Activated B cell treated with CpG ODN at 0.5 μM for 24 hours (primary cell): ENCODE measurements at regions not wholly inside any gene's neighbourhood (a gene's known extent, or its start where the extent isn't known, plus 50 kb on each side); places are given as distances from the start of the nearest gene placed in this dataset.

Source experiments
- ATAC-seq: fragments of 200-7000 bp; cut with Tn5 transposase; one replicate; pipeline ENCODE4 v1.10.0; 2021; ENCODE audit warnings: low read depth, mild to moderate bottlenecking, moderate library complexity
- CTCF ChIA-PET: fragments of 350-600 bp; sonication (Branson Sonifier 250); formaldehyde crosslinking; loops from one replicate; lab custom pipeline; 2021; ENCODE audit warnings: antibody characterized with exemption; lab: Charles Lee
- POLR2A ChIA-PET: fragments of 350-600 bp; sonication (Branson Sonifier 250); formaldehyde crosslinking; loops from one replicate; lab custom pipeline; 2021; ENCODE audit warnings: antibody characterized with exemption; lab: Charles Lee
- DNase-seq: peaks from one replicate; pipeline ENCODE4 v3.0.0; 2022
- H3K27ac Mint-ChIP-seq: one replicate; pipeline ENCODE4 v1.8.0; 2020; ENCODE audit warnings: mixed read lengths
- H3K27me3 Mint-ChIP-seq: one replicate; pipeline ENCODE4 v1.8.0; 2021; ENCODE audit warnings: mixed read lengths
- H3K36me3 Mint-ChIP-seq: one replicate; pipeline ENCODE4 v1.8.0; 2021; ENCODE audit warnings: low read depth, mixed read lengths
- H3K4me1 Mint-ChIP-seq: one replicate; pipeline ENCODE4 v1.8.0; 2021; ENCODE audit warnings: mixed read lengths
- H3K4me3 Mint-ChIP-seq: one replicate; pipeline ENCODE4 v1.8.0; 2020; ENCODE audit warnings: mild to moderate bottlenecking, mixed read lengths
- H3K9me3 Mint-ChIP-seq: one replicate; pipeline ENCODE4 v1.8.0; 2020; ENCODE audit warnings: mixed read lengths
- intact Hi-C: fragments of 100-400 bp; cut with micrococcal nuclease; formaldehyde crosslinking; loops from one replicate; pipeline ENCODE4 v1.15.1; 2024
- TF ChIP-seq, protein P1 (sequence below): fragments of 200-600 bp; IDR thresholded peaks from one replicate; pipeline ENCODE4 v1.8.0; 2022; ENCODE audit warnings: antibody characterized with exemption, mild to moderate bottlenecking

DNA sequence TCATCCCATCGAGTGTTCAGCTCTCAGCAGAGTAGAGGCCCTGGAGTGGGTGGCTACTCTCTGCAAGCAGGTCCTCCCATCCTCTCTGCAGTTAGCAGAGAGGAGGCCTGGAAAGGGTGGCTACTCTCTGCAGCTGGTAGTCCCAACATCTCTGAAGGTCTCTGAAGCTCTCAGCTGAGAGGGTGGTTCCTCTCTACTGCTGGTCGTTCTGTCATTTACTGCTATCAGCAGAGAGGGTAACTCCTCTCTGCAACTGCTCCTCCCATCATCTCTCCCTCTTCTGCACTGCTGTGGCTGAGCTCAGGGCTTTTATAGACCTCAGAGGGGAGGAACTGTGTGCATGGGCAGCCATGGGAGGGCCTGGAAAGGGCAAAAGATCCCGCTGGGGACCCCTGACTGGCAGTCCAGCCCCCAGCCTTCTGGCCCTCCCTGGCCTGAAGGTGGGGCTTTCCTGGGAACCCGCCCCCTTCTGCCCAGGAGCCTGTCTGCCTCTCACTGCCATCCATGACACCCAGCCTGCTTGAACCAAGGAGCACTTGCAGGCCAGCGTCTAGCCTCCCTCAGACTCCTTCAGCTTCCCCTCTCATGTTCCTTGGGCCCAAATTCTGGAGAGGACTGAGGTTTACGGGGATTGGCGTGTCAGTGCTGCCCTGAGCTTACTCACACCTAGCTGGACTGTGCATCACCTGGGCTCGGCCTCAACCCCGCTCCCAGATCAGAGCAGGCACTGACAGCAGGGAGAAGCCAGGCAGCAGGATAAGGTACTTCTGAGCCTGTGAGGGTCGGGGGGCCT, 898.3 kb upstream of the NEGR1 start:
- no peak overlapping the region for H3K4me3 Mint-ChIP-seq
- TF ChIP-seq, protein P1, sequence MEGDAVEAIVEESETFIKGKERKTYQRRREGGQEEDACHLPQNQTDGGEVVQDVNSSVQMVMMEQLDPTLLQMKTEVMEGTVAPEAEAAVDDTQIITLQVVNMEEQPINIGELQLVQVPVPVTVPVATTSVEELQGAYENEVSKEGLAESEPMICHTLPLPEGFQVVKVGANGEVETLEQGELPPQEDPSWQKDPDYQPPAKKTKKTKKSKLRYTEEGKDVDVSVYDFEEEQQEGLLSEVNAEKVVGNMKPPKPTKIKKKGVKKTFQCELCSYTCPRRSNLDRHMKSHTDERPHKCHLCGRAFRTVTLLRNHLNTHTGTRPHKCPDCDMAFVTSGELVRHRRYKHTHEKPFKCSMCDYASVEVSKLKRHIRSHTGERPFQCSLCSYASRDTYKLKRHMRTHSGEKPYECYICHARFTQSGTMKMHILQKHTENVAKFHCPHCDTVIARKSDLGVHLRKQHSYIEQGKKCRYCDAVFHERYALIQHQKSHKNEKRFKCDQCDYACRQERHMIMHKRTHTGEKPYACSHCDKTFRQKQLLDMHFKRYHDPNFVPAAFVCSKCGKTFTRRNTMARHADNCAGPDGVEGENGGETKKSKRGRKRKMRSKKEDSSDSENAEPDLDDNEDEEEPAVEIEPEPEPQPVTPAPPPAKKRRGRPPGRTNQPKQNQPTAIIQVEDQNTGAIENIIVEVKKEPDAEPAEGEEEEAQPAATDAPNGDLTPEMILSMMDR: no peak
- H3K27ac Mint-ChIP-seq: no peak overlapping the region
- ChIA-PET CTCF (no interaction called here), POLR2A (no interaction called here)
- intact Hi-C loops: no loop called here
- DNase-seq (no peak), ATAC-seq (no peak)
- no peaks in the 10 kb centered on the region for H3K36me3 Mint-ChIP-seq
- no peaks in the 10 kb centered on the region for H3K4me1 Mint-ChIP-seq
- peaks cover 8% of the 10 kb centered on the region for H3K9me3 Mint-ChIP-seq
- H3K27me3 Mint-ChIP-seq: no peaks in the 10 kb centered on the region

DNA sequence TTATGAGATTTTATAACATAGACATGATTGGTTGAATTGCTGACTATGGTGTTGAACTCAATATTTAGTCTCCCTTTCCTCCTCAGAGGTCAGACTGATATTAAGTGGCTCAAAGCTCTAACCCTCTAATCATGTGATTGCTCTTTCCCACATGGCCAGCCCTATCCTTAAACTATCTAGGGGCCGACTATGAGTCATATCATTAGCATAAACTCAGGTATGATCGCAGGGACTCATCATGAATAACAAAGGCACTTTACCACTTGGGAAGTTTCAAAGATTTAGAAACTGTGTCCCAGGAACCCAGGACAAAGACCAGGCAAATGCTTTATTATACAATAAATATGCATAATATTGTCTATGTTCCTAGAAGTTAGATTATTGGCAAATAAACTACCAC, 894.6 kb upstream of the NEGR1 start:
- H3K4me1 Mint-ChIP-seq: no peaks in the 10 kb centered on the region
- TF ChIP-seq, protein P1: no peak
- CTCF ChIA-PET: no interaction called here
- H3K36me3 Mint-ChIP-seq: no peaks in the 10 kb centered on the region
- H3K27me3 Mint-ChIP-seq: no peaks in the 10 kb centered on the region
- intact Hi-C loops: no loop called here
- H3K27ac Mint-ChIP-seq: no peak overlapping the region
- H3K9me3 Mint-ChIP-seq: peaks cover 3% of the 10 kb centered on the region
- no peak for DNase-seq
- ATAC-seq: no peak
- H3K4me3 Mint-ChIP-seq: no peak overlapping the region
- POLR2A ChIA-PET: no interaction called here

DNA sequence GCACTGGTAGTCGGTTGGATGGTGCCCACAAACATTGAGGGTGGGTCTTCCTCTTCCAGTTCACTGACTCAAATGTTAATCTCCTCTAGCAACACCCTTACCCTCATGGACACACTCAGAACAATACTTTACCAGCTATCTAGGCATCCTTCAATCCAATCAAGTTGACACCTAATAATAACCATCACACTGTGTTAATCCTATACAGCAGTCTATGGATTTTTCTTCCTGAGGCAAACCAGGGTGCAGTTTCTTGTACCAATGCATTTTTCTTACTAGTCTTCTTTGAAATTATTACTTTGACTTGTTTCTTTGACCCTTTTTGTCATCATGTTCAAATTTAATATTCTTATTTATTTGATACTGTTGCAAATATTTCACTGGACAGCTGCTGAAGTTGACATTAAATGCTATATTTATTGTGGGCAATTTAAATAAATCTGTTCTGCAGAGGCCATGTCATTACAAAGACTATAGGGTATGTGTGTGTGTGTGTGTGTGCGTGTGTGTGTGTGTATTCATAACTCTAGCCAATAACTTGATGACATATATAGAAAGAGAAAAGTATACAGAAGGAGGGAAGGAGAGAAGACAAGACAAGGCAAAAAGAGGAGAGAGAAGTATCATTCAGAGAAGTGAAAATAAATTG, 884.8 kb upstream of the NEGR1 start:
- CTCF ChIA-PET: no interaction called here
- POLR2A ChIA-PET: no interaction called here
- ATAC-seq (no peak), DNase-seq (no peak)
- no peak overlapping the region for H3K27ac Mint-ChIP-seq
- H3K4me1 Mint-ChIP-seq: no peaks in the 10 kb centered on the region
- H3K9me3 Mint-ChIP-seq: peaks cover 2% of the 10 kb centered on the region
- TF ChIP-seq, protein P1: no peak
- intact Hi-C loops: no loop called here
- H3K36me3 Mint-ChIP-seq: no peaks in the 10 kb centered on the region
- no peaks in the 10 kb centered on the region for H3K27me3 Mint-ChIP-seq
- H3K4me3 Mint-ChIP-seq: no peak overlapping the region

DNA sequence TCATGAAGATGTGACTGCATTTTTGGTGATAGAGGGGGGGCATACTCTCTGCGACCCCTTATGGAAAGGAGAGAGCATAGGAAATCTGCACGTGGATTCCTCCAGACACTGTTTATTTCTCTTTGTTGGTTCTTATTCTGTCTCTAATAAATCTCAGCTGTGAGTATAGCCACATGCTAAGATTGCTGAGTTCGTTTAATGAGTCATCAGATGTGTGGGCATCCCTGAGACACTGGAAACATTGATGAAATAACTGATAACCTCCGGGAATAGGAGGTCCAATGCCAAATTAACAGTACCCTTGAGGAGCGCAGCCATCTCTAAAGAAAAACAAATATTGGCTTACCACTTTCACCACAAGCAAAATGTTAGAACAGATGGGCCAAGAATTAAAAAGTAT, 880.2 kb upstream of the NEGR1 start:
- TF ChIP-seq, protein P1: no peak
- ATAC-seq (no peak), DNase-seq (no peak)
- Mint-ChIP-seq H3K4me1 (no peaks in the 10 kb centered on the region), H3K9me3 (no peaks in the 10 kb centered on the region), H3K4me3 (no peak overlapping the region), H3K27me3 (no peaks in the 10 kb centered on the region), H3K36me3 (no peaks in the 10 kb centered on the region), H3K27ac (no peak overlapping the region)
- ChIA-PET CTCF (no interaction called here), POLR2A (no interaction called here)
- intact Hi-C loops: no loop called here

DNA sequence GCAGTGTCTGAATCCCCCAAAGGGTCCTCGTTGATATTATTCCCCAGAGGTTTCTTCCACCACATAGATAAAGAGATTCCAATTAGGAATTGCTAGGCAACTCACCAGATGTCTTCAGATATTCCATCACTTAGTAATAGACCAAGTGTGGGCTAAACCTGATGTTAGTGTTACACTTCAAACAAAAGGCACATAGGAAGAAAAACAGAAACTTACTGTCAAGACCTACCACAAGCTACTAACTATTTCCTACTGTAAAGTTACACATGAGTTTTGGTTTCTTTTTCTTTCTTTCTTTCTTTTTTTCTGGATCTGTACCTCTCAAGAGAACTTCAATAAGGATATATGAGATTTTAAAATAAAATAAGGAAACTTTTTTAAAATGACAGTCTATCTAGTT, 879.1 kb upstream of the NEGR1 start:
- intact Hi-C loops: no loop called here
- H3K9me3 Mint-ChIP-seq: peaks cover 2% of the 10 kb centered on the region

More for the DNA sequence above, 879.1 kb upstream of the NEGR1 start:
- H3K27ac Mint-ChIP-seq: no peak overlapping the region
- no peaks in the 10 kb centered on the region for H3K4me1 Mint-ChIP-seq
- POLR2A ChIA-PET: no interaction called here
- DNase-seq (no peak), ATAC-seq (no peak)
- no peak overlapping the region for H3K4me3 Mint-ChIP-seq
- CTCF ChIA-PET: no interaction called here
- TF ChIP-seq, protein P1: no peak
- H3K36me3 Mint-ChIP-seq: no peaks in the 10 kb centered on the region
- H3K27me3 Mint-ChIP-seq: no peaks in the 10 kb centered on the region
